GM23248 (cell line): ENCODE measurements at regions not wholly inside any gene's neighbourhood (a gene's known extent, or its start where the extent isn't known, plus 50 kb on each side); places are given as distances from the start of the nearest gene placed in this dataset.

ENCODE experiments used
- EZH2 ChIP-seq: fragments of 200-600 bp; sonication (generic); IDR thresholded peaks from 2 replicates; pipeline ENCODE4 v1.6.1; 2018; ENCODE audit warnings: antibody characterized with exemption, mild to moderate bottlenecking; ENCODE audit not compliant: insufficient read depth, poor library complexity, severe bottlenecking
- EZH2phosphoT487 ChIP-seq: fragments of 200-600 bp; sonication (generic); IDR thresholded peaks from 2 replicates; pipeline ENCODE4 v1.6.1; 2018; ENCODE audit warnings: antibody characterized with exemption, moderate library complexity, mild to moderate bottlenecking, low read depth; ENCODE audit not compliant: insufficient read depth

GRCh38 chr5:3962113-3962512 lies 366.5 kb downstream of the IRX1 start:
- TF ChIP-seq EZH2 (no peak), EZH2phosphoT487 (no peak)
